SK-N-SH (cell line): ENCODE measurements at regions not wholly inside any gene's neighbourhood (a gene's known extent, or its start where the extent isn't known, plus 50 kb on each side); places are given as distances from the start of the nearest gene placed in this dataset.

ENCODE experiments used
- CTCF ChIA-PET: fragments of 300-600, 350-600 bp; formaldehyde crosslinking; extraction: SDS; loops from one replicate; lab custom pipeline; 2021; lab: Yijun Ruan, JAX
- POLR2A ChIA-PET: fragments of 350-600 bp; sonication (Branson Sonifier 250); formaldehyde crosslinking; extraction: SDS; loops from one replicate; lab custom pipeline; 2020; ENCODE audit warnings: antibody characterized with exemption, inconsistent platforms; lab: Yijun Ruan, JAX
- DNase-seq: peaks from one replicate; pipeline ENCODE4 v3.0.0; 2012
- H2AFZ ChIP-seq: fragments of 200-600 bp; sonication (generic); 2 replicates; pipeline ENCODE4 v1.8.1; 2016; ENCODE audit warnings: antibody characterized with exemption, mild to moderate bottlenecking, low read depth
- H3F3A ChIP-seq: fragments of 200-600 bp; sonication (generic); replicated peaks from 2 replicates; pipeline ENCODE3; 2016; ENCODE audit warnings: antibody characterized with exemption, mild to moderate bottlenecking; ENCODE audit not compliant: insufficient read depth
- H3K27ac ChIP-seq, 2 experiments: fragments of 200-500 bp in 1 of 2; fragments of 200-600 bp in 1 of 2; sonication (Bioruptor generic) in 1 of 2; sonication (generic), shearing (Covaris generic) in 1 of 2; 2 replicates each; pipeline versions ENCODE4 v1.5.1 to v1.6.1; 2014 to 2016; ENCODE audit warnings: low read depth in 2 of 2, inconsistent platforms in 1 of 2, low read length in 1 of 2, mild to moderate bottlenecking in 1 of 2, mixed read lengths in 1 of 2
- H3K27me3 ChIP-seq: fragments of 200-600 bp; sonication (generic), shearing (Covaris generic); 2 replicates; pipeline ENCODE4 v1.6.1; 2016; ENCODE audit warnings: mixed run types; ENCODE audit not compliant: insufficient read depth
- H3K36me3 ChIP-seq, 2 experiments: fragments of 200-500 bp in 1 of 2; fragments of 200-600 bp in 1 of 2; sonication (Bioruptor generic) in 1 of 2; sonication (generic) in 1 of 2; replicated peaks in 1 of 2; 2 replicates each; pipeline versions ENCODE3 to v1.5.1; 2014 to 2016; ENCODE audit warnings: low read length in 1 of 2, mild to moderate bottlenecking in 1 of 2; ENCODE audit not compliant: insufficient read depth in 2 of 2, control insufficient read depth in 1 of 2
- H3K4me1 ChIP-seq, 2 experiments: fragments of 200-500 bp in 1 of 2; fragments of 200-600 bp in 1 of 2; sonication (Bioruptor generic) in 1 of 2; sonication (generic), shearing (Covaris generic) in 1 of 2; 2 replicates each; pipeline versions ENCODE4 v1.5.1 to v1.6.1; 2014 to 2016; ENCODE audit warnings: low read depth in 1 of 2, low read length in 1 of 2, mixed run types in 1 of 2; ENCODE audit not compliant: insufficient read depth in 2 of 2, control insufficient read depth in 1 of 2
- H3K4me2 ChIP-seq: fragments of 200-600 bp; sonication (generic), shearing (Covaris generic); 2 replicates; pipeline ENCODE4 v1.6.1; 2017; ENCODE audit warnings: mixed run types
- H3K4me3 ChIP-seq, 2 experiments: fragments of 200-500 bp in 1 of 2; fragments of 200-600 bp in 1 of 2; sonication (Bioruptor generic) in 1 of 2; sonication (generic), shearing (Covaris generic) in 1 of 2; 2 replicates each; pipeline versions ENCODE4 v1.5.1 to v1.8.1; 2014 to 2016; ENCODE audit warnings: low read depth in 2 of 2, inconsistent platforms in 1 of 2, low read length in 1 of 2, mild to moderate bottlenecking in 1 of 2, mixed read lengths in 1 of 2, moderate library complexity in 1 of 2
- H3K79me2 ChIP-seq: fragments of 200-600 bp; sonication (generic); 2 replicates; pipeline ENCODE4 v1.8.1; 2017; ENCODE audit warnings: mild to moderate bottlenecking; ENCODE audit not compliant: insufficient read depth
- H3K9ac ChIP-seq: fragments of 200-600 bp; sonication (generic); 2 replicates; pipeline ENCODE4 v1.6.1; 2017; ENCODE audit warnings: mixed run types
- H3K9me2 ChIP-seq: fragments of 200-600 bp; sonication (generic); 2 replicates; pipeline ENCODE4 v1.6.1; 2017; ENCODE audit warnings: mixed run types
- H3K9me3 ChIP-seq: fragments of 200-600 bp; sonication (generic); 2 replicates; pipeline ENCODE4 v1.6.1; 2017; ENCODE audit warnings: mixed run types, mild to moderate bottlenecking, moderate library complexity
- H4K20me1 ChIP-seq: fragments of 200-600 bp; sonication (generic); 2 replicates; pipeline ENCODE4 v1.6.1; 2017; ENCODE audit warnings: mild to moderate bottlenecking, mixed run types; ENCODE audit not compliant: insufficient read depth
- CHD2 ChIP-seq: fragments of 150-350 bp; IDR thresholded peaks from 2 replicates; pipeline ENCODE4 v1.6.1; 2018; ENCODE audit warnings: low read length; ENCODE audit not compliant: partially characterized antibody
- FOXJ3 ChIP-seq: sonication (generic); formaldehyde crosslinking; IDR thresholded peaks from 2 replicates; pipeline ENCODE4 v1.5.1; 2020; ENCODE audit warnings: mild to moderate bottlenecking, missing genetic modification reagents
- GABPA ChIP-seq: IDR thresholded peaks from 2 replicates; pipeline ENCODE4 v1.4.0; 2012; ENCODE audit warnings: low read depth, mild to moderate bottlenecking
- IRF3 ChIP-seq: fragments of 150-350 bp; IDR thresholded peaks from 2 replicates; pipeline ENCODE4 v1.6.1; 2016; ENCODE audit warnings: mild to moderate bottlenecking, low read depth, low read length
- MXI1 ChIP-seq: IDR thresholded peaks from 2 replicates; pipeline ENCODE4 v1.6.1; 2012; ENCODE audit warnings: mild to moderate bottlenecking, low read depth, low read length, improper control_type of control experiment
- NRF1 ChIP-seq: IDR thresholded peaks from 2 replicates; pipeline ENCODE4 v1.6.1; 2012; ENCODE audit warnings: low read depth, mild to moderate bottlenecking, low read length
- RAD21 ChIP-seq: IDR thresholded peaks from 2 replicates; pipeline ENCODE4 v1.6.1; 2012; ENCODE audit warnings: mild to moderate bottlenecking, low read length
- SIN3A ChIP-seq: IDR thresholded peaks from 2 replicates; pipeline ENCODE4 v1.6.1; 2012; ENCODE audit warnings: low read depth, mild to moderate bottlenecking, low read length, moderate library complexity, borderline replicate concordance
- TAF1 ChIP-seq: IDR thresholded peaks from 2 replicates; pipeline ENCODE4 v1.6.1; 2012; ENCODE audit warnings: low read depth, mild to moderate bottlenecking, low read length, moderate library complexity, borderline replicate concordance
- TCF12 ChIP-seq: IDR thresholded peaks from 2 replicates; pipeline ENCODE4 v1.4.0; 2012
- TEAD4 ChIP-seq: IDR thresholded peaks from 2 replicates; pipeline ENCODE4 v1.4.0; 2012; ENCODE audit warnings: mild to moderate bottlenecking, borderline replicate concordance; ENCODE audit not compliant: insufficient read depth
- WGBS: methylation state at CpG from one replicate; pipeline ENCODE4 v1.1.6; 2017; ENCODE audit warnings: low lambda C conversion rate; 5-methylcytosine and 5-hydroxymethylcytosine counted together
- TF ChIP-seq, protein P1 (sequence below): IDR thresholded peaks from 2 replicates; pipeline ENCODE4 v1.4.0; 2012; ENCODE audit warnings: low read depth, borderline replicate concordance
- TF ChIP-seq, protein P2 (sequence below): fragments of 150-350 bp; IDR thresholded peaks from 2 replicates; pipeline ENCODE4 v1.6.1; 2017; ENCODE audit warnings: antibody characterized with exemption, low read length, low read depth, borderline replicate concordance
- TF ChIP-seq, protein P3 (sequence below): IDR thresholded peaks from 2 replicates; pipeline ENCODE4 v1.6.1; 2012; ENCODE audit warnings: mild to moderate bottlenecking, low read depth, low read length, moderate library complexity

DNA sequence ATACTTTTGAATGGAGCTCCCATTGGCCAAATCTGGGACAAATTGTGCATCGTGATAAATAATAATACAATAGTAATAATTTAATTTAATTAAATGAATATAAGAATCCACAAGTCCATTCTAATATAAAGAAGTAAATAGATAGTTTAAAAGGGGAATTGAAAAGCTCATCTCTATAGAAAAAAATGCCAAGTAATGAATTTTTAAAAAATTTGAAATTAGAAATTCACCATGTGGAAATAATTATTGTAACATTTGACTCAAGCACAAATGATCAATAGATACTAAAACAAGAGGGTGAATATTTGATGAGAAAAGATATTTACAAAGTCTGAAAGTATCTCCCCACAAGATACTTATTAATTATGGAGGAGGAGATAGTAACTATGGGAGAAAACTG, 467.4 kb downstream of the CETN3 start (continued):
- TF ChIP-seq, protein P1, sequence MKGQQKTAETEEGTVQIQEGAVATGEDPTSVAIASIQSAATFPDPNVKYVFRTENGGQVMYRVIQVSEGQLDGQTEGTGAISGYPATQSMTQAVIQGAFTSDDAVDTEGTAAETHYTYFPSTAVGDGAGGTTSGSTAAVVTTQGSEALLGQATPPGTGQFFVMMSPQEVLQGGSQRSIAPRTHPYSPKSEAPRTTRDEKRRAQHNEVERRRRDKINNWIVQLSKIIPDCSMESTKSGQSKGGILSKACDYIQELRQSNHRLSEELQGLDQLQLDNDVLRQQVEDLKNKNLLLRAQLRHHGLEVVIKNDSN: no peak

DNA sequence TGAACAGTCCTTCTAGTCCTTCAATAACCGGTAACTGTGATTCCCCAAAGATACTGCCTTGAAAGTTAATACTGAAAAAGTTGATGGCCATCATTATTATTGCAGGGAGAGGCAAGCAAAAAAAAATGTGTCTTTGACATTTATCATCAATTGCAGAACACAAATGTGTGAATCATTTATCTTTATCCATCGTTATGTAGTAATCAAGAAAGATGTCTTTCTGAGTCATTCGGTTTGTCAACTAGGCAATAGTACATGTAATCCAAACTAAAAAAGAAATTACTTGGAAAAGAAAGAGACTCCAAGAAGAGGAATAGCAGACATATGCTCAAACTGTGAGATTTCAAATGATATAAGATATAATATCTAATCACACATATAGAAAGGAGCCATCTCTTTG, 473.0 kb downstream of the CETN3 start:
- Histone ChIP-seq H3K36me3 (no peaks in the 10 kb centered on the region), H3F3A (no peaks in the 10 kb centered on the region), H2AFZ (no peak overlapping the region), H3K4me1 (peaks cover 0 to 4% of the 10 kb centered on the region in 2 experiments), H3K9me3 (no peaks in the 10 kb centered on the region), H3K9me2 (no peaks in the 10 kb centered on the region), H3K27ac (no peak overlapping the region), H3K27me3 (no peaks in the 10 kb centered on the region), H3K9ac (no peak overlapping the region), H3K4me2 (no peak overlapping the region), H4K20me1 (no peaks in the 10 kb centered on the region), H3K4me3 (no peak overlapping the region), H3K79me2 (no peaks in the 10 kb centered on the region)
- ChIA-PET POLR2A (no interaction called here), CTCF (no interaction called here)
- WGBS: 86% methylated on average over 3 of the region's 3 CpGs
- no peak for DNase-seq
- TF ChIP-seq, protein P2, sequence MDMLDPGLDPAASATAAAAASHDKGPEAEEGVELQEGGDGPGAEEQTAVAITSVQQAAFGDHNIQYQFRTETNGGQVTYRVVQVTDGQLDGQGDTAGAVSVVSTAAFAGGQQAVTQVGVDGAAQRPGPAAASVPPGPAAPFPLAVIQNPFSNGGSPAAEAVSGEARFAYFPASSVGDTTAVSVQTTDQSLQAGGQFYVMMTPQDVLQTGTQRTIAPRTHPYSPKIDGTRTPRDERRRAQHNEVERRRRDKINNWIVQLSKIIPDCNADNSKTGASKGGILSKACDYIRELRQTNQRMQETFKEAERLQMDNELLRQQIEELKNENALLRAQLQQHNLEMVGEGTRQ: no peak

GRCh38 chr5:89934069-89934468, 475.5 kb downstream of the CETN3 start:
- H3K79me2 ChIP-seq: no peaks in the 10 kb centered on the region
- H3K36me3 ChIP-seq: no peaks in the 10 kb centered on the region
- peaks cover 0 to 21% of the 10 kb centered on the region in 2 experiments for H3K4me1 ChIP-seq
- H3K4me2 ChIP-seq: no peak overlapping the region
- WGBS: 93% methylated on average over 4 of the region's 4 CpGs
- H3K9me3 ChIP-seq: no peaks in the 10 kb centered on the region
- POLR2A ChIA-PET: no interaction called here
- no peak for TF ChIP-seq FOXJ3
- no peak for TF ChIP-seq RAD21
- no peak for TF ChIP-seq TEAD4
- TF ChIP-seq TCF12: no peak
- TF ChIP-seq MXI1: no peak
- TF ChIP-seq GABPA: no peak
- TF ChIP-seq TAF1: no peak
- TF ChIP-seq, protein P3, sequence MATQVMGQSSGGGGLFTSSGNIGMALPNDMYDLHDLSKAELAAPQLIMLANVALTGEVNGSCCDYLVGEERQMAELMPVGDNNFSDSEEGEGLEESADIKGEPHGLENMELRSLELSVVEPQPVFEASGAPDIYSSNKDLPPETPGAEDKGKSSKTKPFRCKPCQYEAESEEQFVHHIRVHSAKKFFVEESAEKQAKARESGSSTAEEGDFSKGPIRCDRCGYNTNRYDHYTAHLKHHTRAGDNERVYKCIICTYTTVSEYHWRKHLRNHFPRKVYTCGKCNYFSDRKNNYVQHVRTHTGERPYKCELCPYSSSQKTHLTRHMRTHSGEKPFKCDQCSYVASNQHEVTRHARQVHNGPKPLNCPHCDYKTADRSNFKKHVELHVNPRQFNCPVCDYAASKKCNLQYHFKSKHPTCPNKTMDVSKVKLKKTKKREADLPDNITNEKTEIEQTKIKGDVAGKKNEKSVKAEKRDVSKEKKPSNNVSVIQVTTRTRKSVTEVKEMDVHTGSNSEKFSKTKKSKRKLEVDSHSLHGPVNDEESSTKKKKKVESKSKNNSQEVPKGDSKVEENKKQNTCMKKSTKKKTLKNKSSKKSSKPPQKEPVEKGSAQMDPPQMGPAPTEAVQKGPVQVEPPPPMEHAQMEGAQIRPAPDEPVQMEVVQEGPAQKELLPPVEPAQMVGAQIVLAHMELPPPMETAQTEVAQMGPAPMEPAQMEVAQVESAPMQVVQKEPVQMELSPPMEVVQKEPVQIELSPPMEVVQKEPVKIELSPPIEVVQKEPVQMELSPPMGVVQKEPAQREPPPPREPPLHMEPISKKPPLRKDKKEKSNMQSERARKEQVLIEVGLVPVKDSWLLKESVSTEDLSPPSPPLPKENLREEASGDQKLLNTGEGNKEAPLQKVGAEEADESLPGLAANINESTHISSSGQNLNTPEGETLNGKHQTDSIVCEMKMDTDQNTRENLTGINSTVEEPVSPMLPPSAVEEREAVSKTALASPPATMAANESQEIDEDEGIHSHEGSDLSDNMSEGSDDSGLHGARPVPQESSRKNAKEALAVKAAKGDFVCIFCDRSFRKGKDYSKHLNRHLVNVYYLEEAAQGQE: no peak
- TF ChIP-seq, protein P1: no peak
- no peak for TF ChIP-seq NRF1
- no peak for TF ChIP-seq CHD2
- TF ChIP-seq SIN3A: no peak
- no peak for TF ChIP-seq IRF3
- no peak for DNase-seq
- H3K27ac ChIP-seq: no peak overlapping the region
- H3F3A ChIP-seq: peaks cover 16% of the 10 kb centered on the region
- H2AFZ ChIP-seq: no peak overlapping the region
- no peak overlapping the region for H3K9ac ChIP-seq
- no peaks in the 10 kb centered on the region for H3K9me2 ChIP-seq
- CTCF ChIA-PET: interaction anchor here (0.7 kb wide), 1 partner anchor 13 kb away, joined by 3 read pairs; no protein-coding TSS in a partner anchor
- H3K4me3 ChIP-seq: no peak overlapping the region
- H4K20me1 ChIP-seq: no peaks in the 10 kb centered on the region
- no peaks in the 10 kb centered on the region for H3K27me3 ChIP-seq
